Lung (tissue), 11 donors: ENCODE measurements at regions not wholly inside any gene's neighbourhood (a gene's known extent, or its start where the extent isn't known, plus 50 kb on each side); places are given as distances from the start of the nearest gene placed in this dataset.

Experiments used
- ATAC-seq: fragments of 200-7000 bp; cut with Tn5 transposase; one replicate; pipeline ENCODE4 v1.9.1; 2020; ENCODE audit warnings: moderate number of reproducible peaks; ENCODE audit not compliant: insufficient read depth, low FRiP score
- DNase-seq, 3 donors: peaks; one replicate each; pipeline ENCODE4 v3.0.0-alpha.2; 2013 to 2017
- H3K27ac ChIP-seq, 2 donors: one replicate each; pipeline ENCODE4 v1.5.1; 2013; ENCODE audit warnings: mild to moderate bottlenecking in 2 of 2, moderate library complexity in 2 of 2, control low read depth in 1 of 2, inconsistent platforms in 1 of 2, low read depth in 1 of 2, low read length in 1 of 2
- H3K27me3 ChIP-seq, 3 donors: one replicate each; pipeline ENCODE4 v1.5.1; 2013; ENCODE audit warnings: low read length in 2 of 3; ENCODE audit not compliant: control insufficient read depth in 3 of 3, insufficient read depth in 3 of 3
- H3K36me3 ChIP-seq, 4 donors: one replicate each; pipeline ENCODE4 v1.5.1; 2013; ENCODE audit warnings: low read length in 4 of 4, mild to moderate bottlenecking in 1 of 4, moderate library complexity in 1 of 4; ENCODE audit not compliant: control insufficient read depth in 4 of 4, insufficient read depth in 4 of 4
- H3K4me1 ChIP-seq, 5 donors: one replicate each; pipeline ENCODE4 v1.5.1; 2013; ENCODE audit warnings: low read length in 5 of 5, mild to moderate bottlenecking in 2 of 5, moderate library complexity in 1 of 5; ENCODE audit not compliant: control insufficient read depth in 5 of 5, insufficient read depth in 5 of 5
- H3K4me3 ChIP-seq: one replicate; pipeline ENCODE4 v1.5.1; 2013; ENCODE audit warnings: mild to moderate bottlenecking, control low read depth, moderate library complexity
- H3K9ac ChIP-seq, 2 donors: one replicate each; pipeline ENCODE4 v1.5.1; 2013; ENCODE audit warnings: low read length in 2 of 2, control low read depth in 1 of 2; ENCODE audit not compliant: insufficient read depth in 1 of 2
- H3K9me3 ChIP-seq, 4 donors: one replicate each; pipeline ENCODE4 v1.5.1; 2013; ENCODE audit warnings: low read length in 3 of 4, mild to moderate bottlenecking in 1 of 4, moderate library complexity in 1 of 4; ENCODE audit not compliant: control insufficient read depth in 4 of 4, insufficient read depth in 3 of 4
- CTCF ChIP-seq: IDR thresholded peaks from 2 replicates; pipeline ENCODE4 v1.5.1; 2012; ENCODE audit warnings: mild to moderate bottlenecking; ENCODE audit errors: control extremely low read depth, extremely low read depth
- WGBS, 2 donors: extraction: QIAGEN DNeasy Blood & Tissue Kit; methylation state at CpG; one replicate each; pipeline ENCODE4 v1.1.7; 2013; 5-methylcytosine and 5-hydroxymethylcytosine counted together
- donor health status: control.
- donor health status: control.
- donor health status: Bipolar disorder and iron deficiency.
- donor health status: healthy.
- donor health status: DM: yes; HTN: yes; CAD: no.

- no peaks in the 10 kb centered on the region for H3K36me3 ChIP-seq
- no peaks in the 10 kb centered on the region for H3K27me3 ChIP-seq
- no peak for TF ChIP-seq CTCF
- no peak overlapping the region for H3K4me3 ChIP-seq
- 59 to 72% methylated on average over 1 of the region's 1 CpG for WGBS, 2 donors
- DNase-seq (no peak), ATAC-seq (no peak)
- H3K4me1 ChIP-seq = peaks cover 0 to 14% (median 0%) of the 10 kb centered on the region in 5 donors
- no peak overlapping the region for H3K27ac ChIP-seq
- H3K9ac ChIP-seq = no peak overlapping the region
- no peaks in the 10 kb centered on the region for H3K9me3 ChIP-seq
Observed at GRCh38 chr18:40371673-40372072, 1583.4 kb upstream of the PIK3C3 start.

- H3K9ac ChIP-seq = no peak overlapping the region
- ATAC-seq (no peak), DNase-seq (no peak)
- H3K27ac ChIP-seq = no peak overlapping the region
- no peaks in the 10 kb centered on the region for H3K4me1 ChIP-seq
- no peaks in the 10 kb centered on the region for H3K9me3 ChIP-seq
- WGBS, 2 donors = 67 to 74% methylated on average over 2 of the region's 2 CpGs
- H3K27me3 ChIP-seq = no peaks in the 10 kb centered on the region
- H3K4me3 ChIP-seq = no peak overlapping the region
- no peak for TF ChIP-seq CTCF
- H3K36me3 ChIP-seq = no peaks in the 10 kb centered on the region
Observed at GRCh38 chr18:40367576-40367975, 1587.5 kb upstream of the PIK3C3 start.

GRCh38 chr18:40366521-40366920 is 1588.5 kb upstream of the PIK3C3 start:
- Histone ChIP-seq H3K27me3 (no peaks in the 10 kb centered on the region), H3K4me1 (no peaks in the 10 kb centered on the region), H3K27ac (no peak overlapping the region), H3K9me3 (no peaks in the 10 kb centered on the region), H3K36me3 (no peaks in the 10 kb centered on the region), H3K4me3 (no peak overlapping the region), H3K9ac (no peak overlapping the region)
- no peak for TF ChIP-seq CTCF
- no peak for ATAC-seq
- DNase-seq = no peak

DNA sequence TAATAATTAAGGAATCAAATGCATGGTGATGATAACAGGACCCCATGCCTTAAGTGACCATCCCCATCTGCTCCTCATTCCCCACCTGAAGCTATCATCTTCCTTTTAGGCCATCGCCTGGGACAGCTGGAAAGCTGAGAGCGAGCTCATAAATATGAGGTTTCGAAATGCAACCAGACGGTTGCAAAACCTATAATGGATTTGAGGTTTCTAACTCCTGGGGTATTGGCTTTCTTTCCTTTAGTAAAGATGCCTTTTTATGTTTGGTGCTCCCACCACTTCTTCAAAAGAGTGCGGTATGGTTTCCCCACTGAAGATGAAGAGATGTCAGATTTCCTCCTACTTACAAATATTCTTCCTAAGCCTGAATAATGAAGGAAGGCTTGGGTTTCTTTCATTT is 1589.5 kb upstream of the PIK3C3 start:
- H3K9me3 ChIP-seq = no peaks in the 10 kb centered on the region
- WGBS, 2 donors = 83 to 86% methylated on average over 5 of the region's 5 CpGs
- ATAC-seq = no peak

More for the DNA sequence above, 1589.5 kb upstream of the PIK3C3 start:
- no peak overlapping the region for H3K27ac ChIP-seq
- H3K4me1 ChIP-seq = no peaks in the 10 kb centered on the region
- H3K9ac ChIP-seq = no peak overlapping the region
- no peak overlapping the region for H3K4me3 ChIP-seq
- no peaks in the 10 kb centered on the region for H3K36me3 ChIP-seq
- no peak for DNase-seq
- H3K27me3 ChIP-seq = no peaks in the 10 kb centered on the region
- TF ChIP-seq CTCF = no peak
